Lung (tissue), 11 donors: ENCODE measurements at regions not wholly inside any gene's neighbourhood (a gene's known extent, or its start where the extent isn't known, plus 50 kb on each side); places are given as distances from the start of the nearest gene placed in this dataset.

Source experiments
- ATAC-seq: fragments of 200-7000 bp; cut with Tn5 transposase; one replicate; pipeline ENCODE4 v1.9.1; 2020; ENCODE audit warnings: moderate number of reproducible peaks; ENCODE audit not compliant: insufficient read depth, low FRiP score
- DNase-seq, 3 donors: peaks; one replicate each; pipeline ENCODE4 v3.0.0-alpha.2; 2013 to 2017
- H3K27ac ChIP-seq, 2 donors: one replicate each; pipeline ENCODE4 v1.5.1; 2013; ENCODE audit warnings: mild to moderate bottlenecking in 2 of 2, moderate library complexity in 2 of 2, control low read depth in 1 of 2, inconsistent platforms in 1 of 2, low read depth in 1 of 2, low read length in 1 of 2
- H3K27me3 ChIP-seq, 3 donors: one replicate each; pipeline ENCODE4 v1.5.1; 2013; ENCODE audit warnings: low read length in 2 of 3; ENCODE audit not compliant: control insufficient read depth in 3 of 3, insufficient read depth in 3 of 3
- H3K36me3 ChIP-seq, 4 donors: one replicate each; pipeline ENCODE4 v1.5.1; 2013; ENCODE audit warnings: low read length in 4 of 4, mild to moderate bottlenecking in 1 of 4, moderate library complexity in 1 of 4; ENCODE audit not compliant: control insufficient read depth in 4 of 4, insufficient read depth in 4 of 4
- H3K4me1 ChIP-seq, 5 donors: one replicate each; pipeline ENCODE4 v1.5.1; 2013; ENCODE audit warnings: low read length in 5 of 5, mild to moderate bottlenecking in 2 of 5, moderate library complexity in 1 of 5; ENCODE audit not compliant: control insufficient read depth in 5 of 5, insufficient read depth in 5 of 5
- H3K4me3 ChIP-seq: one replicate; pipeline ENCODE4 v1.5.1; 2013; ENCODE audit warnings: mild to moderate bottlenecking, control low read depth, moderate library complexity
- H3K9ac ChIP-seq, 2 donors: one replicate each; pipeline ENCODE4 v1.5.1; 2013; ENCODE audit warnings: low read length in 2 of 2, control low read depth in 1 of 2; ENCODE audit not compliant: insufficient read depth in 1 of 2
- H3K9me3 ChIP-seq, 4 donors: one replicate each; pipeline ENCODE4 v1.5.1; 2013; ENCODE audit warnings: low read length in 3 of 4, mild to moderate bottlenecking in 1 of 4, moderate library complexity in 1 of 4; ENCODE audit not compliant: control insufficient read depth in 4 of 4, insufficient read depth in 3 of 4
- WGBS, 2 donors: extraction: QIAGEN DNeasy Blood & Tissue Kit; methylation state at CpG; one replicate each; pipeline ENCODE4 v1.1.7; 2013; 5-methylcytosine and 5-hydroxymethylcytosine counted together
- TF ChIP-seq, protein P1 (sequence below): IDR thresholded peaks from 2 replicates; pipeline ENCODE4 v1.5.1; 2012; ENCODE audit warnings: mild to moderate bottlenecking; ENCODE audit errors: control extremely low read depth, extremely low read depth
- donor health status: control.
- donor health status: control.
- donor health status: Bipolar disorder and iron deficiency.
- donor health status: healthy.
- donor health status: DM: yes; HTN: yes; CAD: no.

- Histone ChIP-seq H3K4me3 (no peak overlapping the region), H3K36me3 (no peaks in the 10 kb centered on the region), H3K4me1 (peaks cover 0 to 15% (median 0%) of the 10 kb centered on the region in 5 donors), H3K27ac (no peak overlapping the region), H3K9ac (no peak overlapping the region), H3K9me3 (no peaks in the 10 kb centered on the region), H3K27me3 (no peaks in the 10 kb centered on the region)
- ATAC-seq (no peak), DNase-seq (no peak)
- WGBS, 2 donors, result 94 to 95% methylated on average over 8 of the region's 8 CpGs
- TF ChIP-seq, protein P1, sequence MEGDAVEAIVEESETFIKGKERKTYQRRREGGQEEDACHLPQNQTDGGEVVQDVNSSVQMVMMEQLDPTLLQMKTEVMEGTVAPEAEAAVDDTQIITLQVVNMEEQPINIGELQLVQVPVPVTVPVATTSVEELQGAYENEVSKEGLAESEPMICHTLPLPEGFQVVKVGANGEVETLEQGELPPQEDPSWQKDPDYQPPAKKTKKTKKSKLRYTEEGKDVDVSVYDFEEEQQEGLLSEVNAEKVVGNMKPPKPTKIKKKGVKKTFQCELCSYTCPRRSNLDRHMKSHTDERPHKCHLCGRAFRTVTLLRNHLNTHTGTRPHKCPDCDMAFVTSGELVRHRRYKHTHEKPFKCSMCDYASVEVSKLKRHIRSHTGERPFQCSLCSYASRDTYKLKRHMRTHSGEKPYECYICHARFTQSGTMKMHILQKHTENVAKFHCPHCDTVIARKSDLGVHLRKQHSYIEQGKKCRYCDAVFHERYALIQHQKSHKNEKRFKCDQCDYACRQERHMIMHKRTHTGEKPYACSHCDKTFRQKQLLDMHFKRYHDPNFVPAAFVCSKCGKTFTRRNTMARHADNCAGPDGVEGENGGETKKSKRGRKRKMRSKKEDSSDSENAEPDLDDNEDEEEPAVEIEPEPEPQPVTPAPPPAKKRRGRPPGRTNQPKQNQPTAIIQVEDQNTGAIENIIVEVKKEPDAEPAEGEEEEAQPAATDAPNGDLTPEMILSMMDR, result no peak
These were observed 506.3 kb downstream of the LMO4 start for GRCh38 chr1:87834941-87835340.

DNA sequence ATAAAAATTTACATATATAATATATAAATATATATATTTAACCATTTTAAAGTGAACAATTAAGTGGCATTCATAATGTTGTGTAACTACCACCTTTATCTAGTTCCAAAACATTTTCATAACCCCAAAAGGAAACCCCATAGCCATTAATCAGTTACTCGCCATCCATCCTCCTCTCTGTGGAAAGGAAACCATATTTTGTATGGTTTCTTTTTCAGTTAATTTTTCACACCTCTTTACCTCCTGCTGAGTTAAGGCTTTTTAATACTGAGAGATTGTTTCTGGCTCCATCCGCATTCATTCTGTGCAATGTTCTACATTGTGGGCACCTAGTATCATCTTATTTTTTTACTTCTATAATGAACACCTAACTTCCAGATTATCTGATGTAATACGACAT, 512.1 kb downstream of the LMO4 start:
- H3K9ac ChIP-seq, result no peak overlapping the region
- no peaks in the 10 kb centered on the region for H3K36me3 ChIP-seq
- no peak for ATAC-seq
- H3K9me3 ChIP-seq, result no peaks in the 10 kb centered on the region
- TF ChIP-seq, protein P1, result no peak
- no peak overlapping the region for H3K27ac ChIP-seq
- WGBS, 2 donors, result 38 to 69% methylated on average over 3 of the region's 3 CpGs
- no peak for DNase-seq
- no peak overlapping the region for H3K4me3 ChIP-seq
- H3K27me3 ChIP-seq, result no peaks in the 10 kb centered on the region
- no peaks in the 10 kb centered on the region for H3K4me1 ChIP-seq

GRCh38 chr1:87841332-87841731, 512.7 kb downstream of the LMO4 start:
- H3K36me3 ChIP-seq, result no peaks in the 10 kb centered on the region
- no peak overlapping the region for H3K27ac ChIP-seq
- no peaks in the 10 kb centered on the region for H3K9me3 ChIP-seq
- H3K9ac ChIP-seq, result no peak overlapping the region
- H3K27me3 ChIP-seq, result no peaks in the 10 kb centered on the region
- H3K4me1 ChIP-seq, result no peaks in the 10 kb centered on the region
- ATAC-seq, result no peak
- 74 to 84% methylated on average over 1 of the region's 1 CpG for WGBS, 2 donors
- TF ChIP-seq, protein P1, result no peak
- H3K4me3 ChIP-seq, result no peak overlapping the region
- DNase-seq, result no peak

DNA sequence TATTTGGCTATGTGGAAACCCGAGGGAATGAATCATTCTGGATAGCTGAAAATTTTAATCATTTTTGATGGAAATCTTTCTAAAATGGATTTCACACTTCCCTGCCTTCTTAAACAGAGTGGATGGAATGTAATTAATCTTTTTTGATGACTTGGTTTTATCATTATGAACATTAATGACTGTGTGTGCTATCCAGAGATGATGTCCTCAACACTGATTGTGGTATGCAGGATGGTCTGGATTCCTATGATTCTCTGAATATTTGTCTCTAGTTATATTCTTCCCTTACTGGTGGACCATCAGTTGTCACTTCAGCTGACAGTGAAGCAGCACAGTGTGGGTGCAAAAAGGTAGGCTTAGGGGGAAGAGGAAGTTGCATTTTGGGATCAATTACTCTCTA, 513.5 kb downstream of the LMO4 start:
- no peak overlapping the region for H3K4me3 ChIP-seq
- 79 to 85% methylated on average over 1 of the region's 1 CpG for WGBS, 2 donors
- no peaks in the 10 kb centered on the region for H3K4me1 ChIP-seq
- H3K36me3 ChIP-seq, result no peaks in the 10 kb centered on the region
- ATAC-seq (no peak), DNase-seq (no peak)
- TF ChIP-seq, protein P1, result no peak
- no peaks in the 10 kb centered on the region for H3K27me3 ChIP-seq
- H3K9ac ChIP-seq, result no peak overlapping the region
- H3K9me3 ChIP-seq, result no peaks in the 10 kb centered on the region
- H3K27ac ChIP-seq, result no peak overlapping the region
